Neural progenitor cell (in vitro differentiated cells): ENCODE measurements at regions not wholly inside any gene's neighbourhood (a gene's known extent, or its start where the extent isn't known, plus 50 kb on each side); places are given as distances from the start of the nearest gene placed in this dataset.
A peak's percentile ranks its signal among the peaks of the same experiment; 100 is the strongest.

Experiments used
- DNase-seq: peaks from one replicate; pipeline ENCODE4 v3.0.0-alpha.2; 2016; ENCODE audit warnings: low spot score
- H2AFZ ChIP-seq: fragments of 200-600 bp; sonication (generic); replicated peaks from 2 replicates; pipeline ENCODE4 v1.6.1; 2016; ENCODE audit warnings: antibody characterized with exemption
- H3F3A ChIP-seq: fragments of 200-600 bp; sonication (generic); 2 replicates; pipeline ENCODE4 v1.6.1; 2016; ENCODE audit warnings: antibody characterized with exemption, low read depth
- H3K27ac ChIP-seq: fragments of 200-600 bp; sonication (generic); 2 replicates; pipeline ENCODE4 v1.5.1; 2016; ENCODE audit warnings: mild to moderate bottlenecking
- H3K27me3 ChIP-seq: fragments of 200-600 bp; sonication (generic); 2 replicates; pipeline ENCODE4 v1.6.1; 2016; ENCODE audit warnings: mild to moderate bottlenecking, moderate library complexity
- H3K36me3 ChIP-seq: fragments of 200-600 bp; sonication (generic); 2 replicates; pipeline ENCODE4 v1.5.1; 2016
- H3K4me1 ChIP-seq: fragments of 200-600 bp; sonication (generic); 2 replicates; pipeline ENCODE4 v1.6.1; 2016; ENCODE audit warnings: mixed run types
- H3K4me2 ChIP-seq: fragments of 200-600 bp; sonication (generic); 2 replicates; pipeline ENCODE4 v1.6.1; 2016
- H3K4me3 ChIP-seq: fragments of 200-600 bp; sonication (generic); 2 replicates; pipeline ENCODE4 v1.5.1; 2016
- H3K79me2 ChIP-seq: fragments of 200-600 bp; sonication (generic); 2 replicates; pipeline ENCODE4 v1.6.1; 2016; ENCODE audit warnings: low read depth
- H3K9ac ChIP-seq: fragments of 200-600 bp; sonication (generic); 2 replicates; pipeline ENCODE4 v1.6.1; 2016
- H3K9me3 ChIP-seq: fragments of 200-600 bp; sonication (generic); 2 replicates; pipeline ENCODE4 v1.5.1; 2016; ENCODE audit warnings: low read depth
- H4K20me1 ChIP-seq: fragments of 200-600 bp; sonication (generic); 2 replicates; pipeline ENCODE4 v1.6.1; 2016; ENCODE audit warnings: low read depth
- H3K27ac Mint-ChIP-seq: 3 replicates; pipeline ENCODE4 v1.8.0; 2021; ENCODE audit warnings: mixed read lengths
- H3K27me3 Mint-ChIP-seq: 2 replicates; pipeline ENCODE4 v1.8.0; 2022; ENCODE audit warnings: low read depth, mild to moderate bottlenecking, inconsistent platforms, moderate library complexity, mixed read lengths; ENCODE audit not compliant: insufficient read depth
- H3K36me3 Mint-ChIP-seq: 3 replicates; pipeline ENCODE4 v1.8.0; 2021; ENCODE audit warnings: mixed read lengths
- H3K4me1 Mint-ChIP-seq: 3 replicates; pipeline ENCODE4 v1.8.0; 2021; ENCODE audit warnings: mixed read lengths
- H3K4me3 Mint-ChIP-seq: 3 replicates; pipeline ENCODE4 v1.8.0; 2021; ENCODE audit warnings: mild to moderate bottlenecking, moderate library complexity, mixed read lengths
- H3K9me3 Mint-ChIP-seq: 3 replicates; pipeline ENCODE4 v1.8.0; 2020; ENCODE audit warnings: mixed read lengths
- EZH2 ChIP-seq: fragments of 200-600 bp; sonication (generic); IDR thresholded peaks from 2 replicates; pipeline ENCODE4 v1.6.1; 2017; ENCODE audit warnings: antibody characterized with exemption, mild to moderate bottlenecking, moderate library complexity
- EZH2phosphoT487 ChIP-seq: fragments of 200-600 bp; sonication (generic); IDR thresholded peaks from 2 replicates; pipeline ENCODE4 v1.6.1; 2017; ENCODE audit warnings: antibody characterized with exemption
- TF ChIP-seq, protein P1 (sequence below): fragments of 200-600 bp; sonication (generic); IDR thresholded peaks from 2 replicates; pipeline ENCODE4 v1.5.1; 2017; ENCODE audit warnings: antibody characterized with exemption, mild to moderate bottlenecking

DNA sequence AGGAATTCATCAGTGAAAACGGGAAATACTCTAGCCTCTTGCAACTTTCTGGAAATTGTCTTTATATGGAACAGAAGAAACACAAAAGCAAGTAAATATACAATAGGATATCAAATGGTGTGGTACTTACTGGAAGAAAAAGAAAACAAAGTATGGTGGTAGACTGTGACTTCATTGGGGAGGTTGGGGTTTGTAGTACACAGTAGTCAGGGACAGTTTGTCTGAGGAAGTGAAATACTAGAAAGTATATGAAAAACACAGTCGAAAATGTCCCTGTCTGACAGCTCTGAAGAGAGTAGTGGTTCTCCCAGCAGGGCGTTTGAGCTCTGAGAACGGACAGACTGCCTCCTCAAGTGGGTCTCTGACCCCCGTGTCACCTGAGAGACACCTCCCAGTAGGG lies 390.0 kb upstream of the NWD2 start:
- H3F3A ChIP-seq: no peaks in the 10 kb centered on the region
- no peaks in the 10 kb centered on the region for H3K27me3 ChIP-seq
- Mint-ChIP-seq H3K27ac (no peak overlapping the region), H3K4me1 (no peaks in the 10 kb centered on the region), H3K9me3 (peaks cover 5% of the 10 kb centered on the region), H3K36me3 (no peaks in the 10 kb centered on the region), H3K27me3 (peaks cover 2% of the 10 kb centered on the region), H3K4me3 (no peak overlapping the region)
- no peaks in the 10 kb centered on the region for H3K4me1 ChIP-seq
- H2AFZ ChIP-seq: no peak overlapping the region
- no peak overlapping the region for H3K4me3 ChIP-seq
- no peak for TF ChIP-seq EZH2
- TF ChIP-seq, protein P1, sequence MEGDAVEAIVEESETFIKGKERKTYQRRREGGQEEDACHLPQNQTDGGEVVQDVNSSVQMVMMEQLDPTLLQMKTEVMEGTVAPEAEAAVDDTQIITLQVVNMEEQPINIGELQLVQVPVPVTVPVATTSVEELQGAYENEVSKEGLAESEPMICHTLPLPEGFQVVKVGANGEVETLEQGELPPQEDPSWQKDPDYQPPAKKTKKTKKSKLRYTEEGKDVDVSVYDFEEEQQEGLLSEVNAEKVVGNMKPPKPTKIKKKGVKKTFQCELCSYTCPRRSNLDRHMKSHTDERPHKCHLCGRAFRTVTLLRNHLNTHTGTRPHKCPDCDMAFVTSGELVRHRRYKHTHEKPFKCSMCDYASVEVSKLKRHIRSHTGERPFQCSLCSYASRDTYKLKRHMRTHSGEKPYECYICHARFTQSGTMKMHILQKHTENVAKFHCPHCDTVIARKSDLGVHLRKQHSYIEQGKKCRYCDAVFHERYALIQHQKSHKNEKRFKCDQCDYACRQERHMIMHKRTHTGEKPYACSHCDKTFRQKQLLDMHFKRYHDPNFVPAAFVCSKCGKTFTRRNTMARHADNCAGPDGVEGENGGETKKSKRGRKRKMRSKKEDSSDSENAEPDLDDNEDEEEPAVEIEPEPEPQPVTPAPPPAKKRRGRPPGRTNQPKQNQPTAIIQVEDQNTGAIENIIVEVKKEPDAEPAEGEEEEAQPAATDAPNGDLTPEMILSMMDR: no peak
- TF ChIP-seq EZH2phosphoT487: no peak
- no peaks in the 10 kb centered on the region for H3K36me3 ChIP-seq
- H3K9me3 ChIP-seq: no peaks in the 10 kb centered on the region
- no peaks in the 10 kb centered on the region for H3K79me2 ChIP-seq
- H4K20me1 ChIP-seq: no peaks in the 10 kb centered on the region
- no peak for DNase-seq
- no peak overlapping the region for H3K4me2 ChIP-seq
- H3K9ac ChIP-seq: no peak overlapping the region
- no peak overlapping the region for H3K27ac ChIP-seq

DNA sequence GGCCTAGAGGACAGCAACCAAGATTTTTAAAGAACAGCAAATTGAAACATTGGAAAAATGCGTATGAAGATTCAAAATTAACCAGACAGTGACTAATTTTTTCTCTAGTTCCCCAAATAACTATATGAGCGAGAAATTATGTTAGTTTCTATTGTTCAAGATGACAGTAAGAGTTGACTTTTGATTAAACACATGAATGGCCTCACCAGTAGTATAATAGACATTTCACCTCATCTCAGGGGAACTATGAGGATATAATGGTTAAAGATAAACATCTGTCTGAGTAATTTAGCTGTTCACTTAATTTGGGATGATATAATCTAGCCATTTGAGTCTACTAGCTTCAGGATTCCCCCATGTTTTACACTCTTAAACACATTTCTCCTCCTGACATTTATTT lies 380.9 kb upstream of the NWD2 start:
- no peaks in the 10 kb centered on the region for H3K4me1 ChIP-seq
- DNase-seq: no peak
- H3K27me3 ChIP-seq: no peaks in the 10 kb centered on the region
- no peak overlapping the region for H2AFZ ChIP-seq
- no peak overlapping the region for H3K27ac Mint-ChIP-seq
- no peaks in the 10 kb centered on the region for H3K79me2 ChIP-seq
- TF ChIP-seq EZH2 (no peak), EZH2phosphoT487 (no peak)
- TF ChIP-seq, protein P1: no peak
- H4K20me1 ChIP-seq: no peaks in the 10 kb centered on the region
- no peaks in the 10 kb centered on the region for H3K9me3 ChIP-seq
- no peak overlapping the region for H3K9ac ChIP-seq
- no peaks in the 10 kb centered on the region for H3K4me1 Mint-ChIP-seq
- no peak overlapping the region for H3K4me3 ChIP-seq
- peaks cover 2% of the 10 kb centered on the region for H3K9me3 Mint-ChIP-seq
- no peak overlapping the region for H3K27ac ChIP-seq
- H3K4me2 ChIP-seq: no peak overlapping the region
- H3K36me3 ChIP-seq: no peaks in the 10 kb centered on the region
- H3K36me3 Mint-ChIP-seq: no peaks in the 10 kb centered on the region
- peaks cover 2% of the 10 kb centered on the region for H3K27me3 Mint-ChIP-seq
- H3K4me3 Mint-ChIP-seq: no peak overlapping the region
- H3F3A ChIP-seq: no peaks in the 10 kb centered on the region

DNA sequence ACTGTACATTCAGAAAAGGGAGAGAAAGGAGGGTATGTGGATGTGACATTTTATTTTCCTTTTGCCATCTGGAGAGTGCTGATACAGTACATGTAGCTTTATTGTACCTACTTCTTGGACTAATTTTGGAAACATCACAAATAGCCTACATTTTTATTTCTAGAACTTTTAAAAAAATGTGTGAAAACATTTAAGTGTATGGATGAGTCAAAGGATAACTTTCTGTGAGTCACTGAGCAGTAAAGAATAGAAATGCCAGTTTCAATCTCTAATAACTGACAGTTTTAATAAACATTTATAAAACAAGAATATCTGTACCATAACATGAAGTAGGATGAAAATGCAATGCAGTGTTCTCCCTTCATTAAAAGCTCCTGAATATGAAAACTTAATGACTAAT lies 374.4 kb upstream of the NWD2 start:
- no peak overlapping the region for H2AFZ ChIP-seq
- peaks cover 10% of the 10 kb centered on the region for H3K4me1 ChIP-seq
- no peak overlapping the region for H3K9ac ChIP-seq
- no peaks in the 10 kb centered on the region for H3K27me3 ChIP-seq
- Mint-ChIP-seq H3K36me3 (no peaks in the 10 kb centered on the region), H3K27ac (no peak overlapping the region), H3K4me3 (no peak overlapping the region), H3K27me3 (no peaks in the 10 kb centered on the region), H3K4me1 (no peaks in the 10 kb centered on the region), H3K9me3 (no peaks in the 10 kb centered on the region)
- H3F3A ChIP-seq: no peaks in the 10 kb centered on the region
- no peak overlapping the region for H3K27ac ChIP-seq
- H3K4me3 ChIP-seq: no peak overlapping the region
- no peak for DNase-seq
- no peaks in the 10 kb centered on the region for H3K9me3 ChIP-seq
- H3K4me2 ChIP-seq: no peak overlapping the region
- H3K36me3 ChIP-seq: no peaks in the 10 kb centered on the region
- no peaks in the 10 kb centered on the region for H4K20me1 ChIP-seq
- TF ChIP-seq EZH2: no peak
- no peak for TF ChIP-seq EZH2phosphoT487
- TF ChIP-seq, protein P1: no peak
- H3K79me2 ChIP-seq: no peaks in the 10 kb centered on the region

DNA sequence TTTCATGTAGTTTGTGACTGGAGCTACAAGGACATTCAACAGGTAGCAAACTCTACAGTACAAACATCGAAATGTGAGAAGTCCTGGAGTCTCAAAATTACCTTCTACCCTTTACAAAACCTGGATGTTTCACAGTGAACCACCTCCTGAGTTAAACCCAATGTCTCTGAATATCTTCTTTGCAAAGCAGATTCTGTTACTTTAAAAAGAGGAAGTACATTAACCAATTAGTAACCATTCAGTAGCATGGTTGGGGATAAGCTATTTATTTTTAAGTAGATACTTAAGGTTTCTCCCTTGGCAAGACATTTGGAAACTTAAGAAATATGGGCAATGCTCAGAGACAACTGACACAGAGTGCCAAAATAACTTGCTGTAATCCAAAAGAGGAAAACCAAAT lies 371.9 kb upstream of the NWD2 start:
- Histone ChIP-seq H3K27ac (no peak overlapping the region), H3K4me1 (peaks cover 10% of the 10 kb centered on the region), H3K27me3 (no peaks in the 10 kb centered on the region), H3K36me3 (no peaks in the 10 kb centered on the region), H3K9me3 (no peaks in the 10 kb centered on the region), H3K79me2 (no peaks in the 10 kb centered on the region), H3F3A (no peaks in the 10 kb centered on the region), H3K9ac (no peak overlapping the region), H3K4me3 (no peak overlapping the region), H4K20me1 (no peaks in the 10 kb centered on the region), H2AFZ (no peak overlapping the region), H3K4me2 (peak overlapping the region; percentile 11)
- no peak overlapping the region for H3K27ac Mint-ChIP-seq
- no peaks in the 10 kb centered on the region for H3K36me3 Mint-ChIP-seq
- DNase-seq: no peak
- no peaks in the 10 kb centered on the region for H3K4me1 Mint-ChIP-seq
- H3K27me3 Mint-ChIP-seq: no peaks in the 10 kb centered on the region
- H3K4me3 Mint-ChIP-seq: no peak overlapping the region
- no peaks in the 10 kb centered on the region for H3K9me3 Mint-ChIP-seq
- TF ChIP-seq, protein P1: no peak
- TF ChIP-seq EZH2: no peak
- TF ChIP-seq EZH2phosphoT487: no peak
